ENCODE measurements at regions not wholly inside any gene's neighbourhood (a gene's known extent, or its start where the extent isn't known, plus 50 kb on each side); places are given as distances from the start of the nearest gene placed in this dataset.
"Not testable (repeated sequence)": the region's sequence is repeated elsewhere in the genome, so short reads cannot be mapped to it uniquely, and the experiment has no call there.

DNA sequence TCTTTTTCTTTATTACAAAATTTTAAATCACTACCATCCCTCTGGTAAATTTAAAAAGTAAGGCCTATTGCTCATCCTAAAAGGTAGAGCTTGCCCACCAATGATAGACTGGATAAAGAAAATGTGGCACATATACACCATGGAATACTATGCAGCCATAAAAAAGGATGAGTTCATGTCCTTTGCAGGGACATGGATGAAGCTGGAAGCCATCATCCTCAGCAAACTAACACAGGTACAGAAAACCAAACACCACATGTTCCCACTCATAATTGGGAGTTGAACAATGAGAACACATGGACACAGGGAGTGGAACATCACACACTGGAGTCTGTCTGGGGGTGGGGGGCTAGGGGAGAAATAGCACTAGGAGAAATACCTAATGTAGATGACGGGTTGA is 155.2 kb upstream of the NOCT start:
- TF ChIP-seq, protein P1, sequence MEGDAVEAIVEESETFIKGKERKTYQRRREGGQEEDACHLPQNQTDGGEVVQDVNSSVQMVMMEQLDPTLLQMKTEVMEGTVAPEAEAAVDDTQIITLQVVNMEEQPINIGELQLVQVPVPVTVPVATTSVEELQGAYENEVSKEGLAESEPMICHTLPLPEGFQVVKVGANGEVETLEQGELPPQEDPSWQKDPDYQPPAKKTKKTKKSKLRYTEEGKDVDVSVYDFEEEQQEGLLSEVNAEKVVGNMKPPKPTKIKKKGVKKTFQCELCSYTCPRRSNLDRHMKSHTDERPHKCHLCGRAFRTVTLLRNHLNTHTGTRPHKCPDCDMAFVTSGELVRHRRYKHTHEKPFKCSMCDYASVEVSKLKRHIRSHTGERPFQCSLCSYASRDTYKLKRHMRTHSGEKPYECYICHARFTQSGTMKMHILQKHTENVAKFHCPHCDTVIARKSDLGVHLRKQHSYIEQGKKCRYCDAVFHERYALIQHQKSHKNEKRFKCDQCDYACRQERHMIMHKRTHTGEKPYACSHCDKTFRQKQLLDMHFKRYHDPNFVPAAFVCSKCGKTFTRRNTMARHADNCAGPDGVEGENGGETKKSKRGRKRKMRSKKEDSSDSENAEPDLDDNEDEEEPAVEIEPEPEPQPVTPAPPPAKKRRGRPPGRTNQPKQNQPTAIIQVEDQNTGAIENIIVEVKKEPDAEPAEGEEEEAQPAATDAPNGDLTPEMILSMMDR (conservative IDR thresholded peaks at IDR 0.05 in 1 of 2, IDR thresholded peaks at IDR 0.05 in 1 of 2; ENCODE audit: extremely low read depth in 1 of 2, insufficient read depth in 1 of 2, low read depth in 1 of 2, low read length in 2 of 2) = not testable (repeated sequence)
- TF ChIP-seq EZH2 (IDR thresholded peaks at IDR 0.05; ENCODE audit: borderline replicate concordance, low read length) = not testable (repeated sequence)
